ENCODE measurements at regions not wholly inside any gene's neighbourhood (a gene's known extent, or its start where the extent isn't known, plus 50 kb on each side); places are given as distances from the start of the nearest gene placed in this dataset.

GRCh38 chr4:119825696-119826095 is 197.1 kb upstream of the PDE5A start:
- DNase-seq (ENCODE audit: low read depth): no peak

- no peak for DNase-seq (ENCODE audit: low read depth)
Observed at GRCh38 chr4:119823891-119824290, 195.3 kb upstream of the PDE5A start.

- no peak for DNase-seq (ENCODE audit: low read depth)
Observed at GRCh38 chr4:119823045-119823444, 194.4 kb upstream of the PDE5A start.

- DNase-seq (ENCODE audit: low read depth): no peak
Observed at GRCh38 chr4:119816473-119816872, 187.9 kb upstream of the PDE5A start.

GRCh38 chr4:119810001-119810400 is 181.4 kb upstream of the PDE5A start:
- DNase-seq (ENCODE audit: low read depth): no peak

- DNase-seq (ENCODE audit: low read depth): no peak
Observed at GRCh38 chr4:119804404-119804803, 175.8 kb upstream of the PDE5A start.

GRCh38 chr4:119797238-119797894 is 168.8 kb upstream of the PDE5A start:
- DNase-seq (ENCODE audit: low read depth): no peak

GRCh38 chr4:119795986-119796578 is 167.5 kb upstream of the PDE5A start:
- DNase-seq (ENCODE audit: low read depth): no peak

GRCh38 chr4:119794681-119795080 is 166.1 kb upstream of the PDE5A start:
- no peak for DNase-seq (ENCODE audit: low read depth)

- DNase-seq (ENCODE audit: low read depth): no peak
Observed at GRCh38 chr4:119794113-119794512, 165.5 kb upstream of the PDE5A start.

GRCh38 chr4:119788349-119789266 is 160.0 kb upstream of the PDE5A start:
- no peak for DNase-seq (ENCODE audit: low read depth)

GRCh38 chr4:119785963-119786362 is 157.4 kb upstream of the PDE5A start:
- DNase-seq (ENCODE audit: low read depth): no peak

GRCh38 chr4:119783189-119783983 is 154.8 kb upstream of the PDE5A start:
- DNase-seq (ENCODE audit: low read depth): no peak

GRCh38 chr4:119781044-119781443 is 152.4 kb upstream of the PDE5A start:
- no peak for DNase-seq (ENCODE audit: low read depth)

GRCh38 chr4:119774840-119775239 is 146.2 kb upstream of the PDE5A start:
- no peak for DNase-seq (ENCODE audit: low read depth)

GRCh38 chr4:119765951-119766350 is 137.3 kb upstream of the PDE5A start:
- DNase-seq (ENCODE audit: low read depth): no peak

GRCh38 chr4:119765469-119765868 is 136.9 kb upstream of the PDE5A start:
- DNase-seq (ENCODE audit: low read depth): no peak

- no peak for DNase-seq (ENCODE audit: low read depth)
Observed at GRCh38 chr4:119763386-119763785, 134.8 kb upstream of the PDE5A start.

- DNase-seq (ENCODE audit: low read depth): no peak
Observed at GRCh38 chr4:119755599-119755998, 127.0 kb upstream of the PDE5A start.

GRCh38 chr4:119752936-119753335 is 124.3 kb upstream of the PDE5A start:
- no peak for DNase-seq (ENCODE audit: low read depth)

GRCh38 chr4:119750771-119751170 is 122.2 kb upstream of the PDE5A start:
- DNase-seq (ENCODE audit: low read depth): no peak

GRCh38 chr4:119750048-119750447 is 121.4 kb upstream of the PDE5A start:
- DNase-seq (ENCODE audit: low read depth): no peak

Data from forelimb muscle (tissue), 1 donor.